ENCODE measurements at regions not wholly inside any gene's neighbourhood (a gene's known extent, or its start where the extent isn't known, plus 50 kb on each side); places are given as distances from the start of the nearest gene placed in this dataset.

GRCh38 chr20:12649234-12649633, 359.5 kb upstream of the SPTLC3 start:
- no peak for TF ChIP-seq ZNF565 (CRISPR knock-in tag; conservative IDR thresholded peaks at IDR 0.05; ENCODE audit: low read depth)
- TF ChIP-seq ZFP3 (CRISPR knock-in tag; IDR thresholded peaks at IDR 0.05) = no peak
- TF ChIP-seq PATZ1 (CRISPR knock-in tag; IDR thresholded peaks at IDR 0.05; ENCODE audit: borderline replicate concordance) = no peak
- no peak for TF ChIP-seq ARNTL (CRISPR knock-in tag; IDR thresholded peaks at IDR 0.05; ENCODE audit: borderline replicate concordance, low read depth)
